ENCODE measurements at regions not wholly inside any gene's neighbourhood (a gene's known extent, or its start where the extent isn't known, plus 50 kb on each side); places are given as distances from the start of the nearest gene placed in this dataset.

DNA sequence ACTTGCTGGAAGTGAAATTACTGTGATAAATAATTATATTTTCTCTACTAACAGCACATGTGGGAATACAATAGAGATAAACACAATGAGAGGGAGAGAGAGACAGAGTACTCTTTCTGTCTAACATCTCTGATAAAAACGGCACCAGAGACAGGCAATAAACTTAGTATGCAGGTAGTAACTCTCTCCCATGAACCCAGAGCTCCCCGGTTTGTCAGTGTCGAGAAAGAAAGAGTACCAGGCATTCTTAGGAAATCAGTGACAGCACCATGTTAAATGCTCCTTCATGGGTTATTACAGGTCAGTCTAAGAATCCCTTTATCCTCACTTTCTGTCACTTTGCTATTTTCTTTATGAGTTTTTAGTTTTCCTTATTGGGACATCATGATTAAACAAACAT, 110.7 kb upstream of the EPHA3 start:
- ChIA-PET CTCF (no interaction called here), POLR2A (ENCODE audit: unreplicated experiment) (no interaction called here)
- no peak overlapping the region for H2BK20ac ChIP-seq (ENCODE audit: low read depth, low read length)
- H2BK5ac ChIP-seq (ENCODE audit: low read depth, low read length, poor library complexity, severe bottlenecking), result no peak overlapping the region
- no peak overlapping the region for H3K4me2 ChIP-seq (ENCODE audit: low read depth, low read length)
- H2BK15ac ChIP-seq (ENCODE audit: low read depth, low read length), result no peak overlapping the region
- dilution Hi-C loops (cut with HindIII; ENCODE audit: low sequenced_read_pairs, unreplicated experiment) (no loop called here), intact Hi-C loops (cut with micrococcal nuclease) (no loop called here), in situ Hi-C loops (cut with MboI; ENCODE audit: low sequenced_read_pairs) (no loop called here)
- no CpG with 5 or more reads among the region's 3 CpGs for WGBS, 2 experiments (ENCODE audit: extremely low coverage in 2 of 2, insufficient read length in 1 of 2)
- no peak for ATAC-seq (ENCODE audit: low read depth)
- no peaks in the 10 kb centered on the region for H3K9me3 ChIP-seq (ENCODE audit: control insufficient read depth, insufficient read depth, low read length)
- H2AK9ac ChIP-seq (replicated peaks; ENCODE audit: low read depth, low read length, poor library complexity), result no peak overlapping the region
- H4K20me1 ChIP-seq (ENCODE audit: insufficient read depth, low read length), result no peaks in the 10 kb centered on the region
- no peak overlapping the region for H3K56ac ChIP-seq (ENCODE audit: extremely low read depth, insufficient read depth, low read length)
- no peak overlapping the region for H4K91ac ChIP-seq (ENCODE audit: insufficient read depth, low read depth, low read length)
- no TSS peak for BruUV-seq (replicated peaks)
- TF ChIP-seq MXI1 (IDR thresholded peaks at IDR 0.05; ENCODE audit: borderline replicate concordance, low read depth, low read length), result no peak
- TF ChIP-seq CEBPB (IDR thresholded peaks at IDR 0.05; ENCODE audit: low read depth, low read length), result no peak
- no peak for TF ChIP-seq RCOR1 (IDR thresholded peaks at IDR 0.05; ENCODE audit: insufficient replicate concordance, low read length)
- TF ChIP-seq, protein P1, sequence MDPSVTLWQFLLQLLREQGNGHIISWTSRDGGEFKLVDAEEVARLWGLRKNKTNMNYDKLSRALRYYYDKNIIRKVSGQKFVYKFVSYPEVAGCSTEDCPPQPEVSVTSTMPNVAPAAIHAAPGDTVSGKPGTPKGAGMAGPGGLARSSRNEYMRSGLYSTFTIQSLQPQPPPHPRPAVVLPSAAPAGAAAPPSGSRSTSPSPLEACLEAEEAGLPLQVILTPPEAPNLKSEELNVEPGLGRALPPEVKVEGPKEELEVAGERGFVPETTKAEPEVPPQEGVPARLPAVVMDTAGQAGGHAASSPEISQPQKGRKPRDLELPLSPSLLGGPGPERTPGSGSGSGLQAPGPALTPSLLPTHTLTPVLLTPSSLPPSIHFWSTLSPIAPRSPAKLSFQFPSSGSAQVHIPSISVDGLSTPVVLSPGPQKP (IDR thresholded peaks at IDR 0.05; ENCODE audit: borderline replicate concordance, low read depth, low read length), result no peak
- TF ChIP-seq, protein P2, sequence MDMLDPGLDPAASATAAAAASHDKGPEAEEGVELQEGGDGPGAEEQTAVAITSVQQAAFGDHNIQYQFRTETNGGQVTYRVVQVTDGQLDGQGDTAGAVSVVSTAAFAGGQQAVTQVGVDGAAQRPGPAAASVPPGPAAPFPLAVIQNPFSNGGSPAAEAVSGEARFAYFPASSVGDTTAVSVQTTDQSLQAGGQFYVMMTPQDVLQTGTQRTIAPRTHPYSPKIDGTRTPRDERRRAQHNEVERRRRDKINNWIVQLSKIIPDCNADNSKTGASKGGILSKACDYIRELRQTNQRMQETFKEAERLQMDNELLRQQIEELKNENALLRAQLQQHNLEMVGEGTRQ (IDR thresholded peaks at IDR 0.05; ENCODE audit: low read depth, low read length), result no peak
- no peak for TF ChIP-seq MAFK (IDR thresholded peaks at IDR 0.05; ENCODE audit: low read depth, low read length)
- TF ChIP-seq NFE2L2 (IDR thresholded peaks at IDR 0.05; ENCODE audit: low read depth, low read length), result no peak
- no peak for TF ChIP-seq MAZ (IDR thresholded peaks at IDR 0.05; ENCODE audit: borderline replicate concordance, low read depth, low read length)
- TF ChIP-seq, protein P3, sequence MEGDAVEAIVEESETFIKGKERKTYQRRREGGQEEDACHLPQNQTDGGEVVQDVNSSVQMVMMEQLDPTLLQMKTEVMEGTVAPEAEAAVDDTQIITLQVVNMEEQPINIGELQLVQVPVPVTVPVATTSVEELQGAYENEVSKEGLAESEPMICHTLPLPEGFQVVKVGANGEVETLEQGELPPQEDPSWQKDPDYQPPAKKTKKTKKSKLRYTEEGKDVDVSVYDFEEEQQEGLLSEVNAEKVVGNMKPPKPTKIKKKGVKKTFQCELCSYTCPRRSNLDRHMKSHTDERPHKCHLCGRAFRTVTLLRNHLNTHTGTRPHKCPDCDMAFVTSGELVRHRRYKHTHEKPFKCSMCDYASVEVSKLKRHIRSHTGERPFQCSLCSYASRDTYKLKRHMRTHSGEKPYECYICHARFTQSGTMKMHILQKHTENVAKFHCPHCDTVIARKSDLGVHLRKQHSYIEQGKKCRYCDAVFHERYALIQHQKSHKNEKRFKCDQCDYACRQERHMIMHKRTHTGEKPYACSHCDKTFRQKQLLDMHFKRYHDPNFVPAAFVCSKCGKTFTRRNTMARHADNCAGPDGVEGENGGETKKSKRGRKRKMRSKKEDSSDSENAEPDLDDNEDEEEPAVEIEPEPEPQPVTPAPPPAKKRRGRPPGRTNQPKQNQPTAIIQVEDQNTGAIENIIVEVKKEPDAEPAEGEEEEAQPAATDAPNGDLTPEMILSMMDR (conservative IDR thresholded peaks at IDR 0.05; ENCODE audit: low read depth, low read length), result no peak
- H3K79me1 ChIP-seq (ENCODE audit: low read depth in 1 of 2, low read length in 2 of 2), result no peaks in the 10 kb centered on the region
- H2BK120ac ChIP-seq (ENCODE audit: low read depth, low read length), result no peak overlapping the region
- H3K23ac ChIP-seq (ENCODE audit: low read depth, low read length), result no peak overlapping the region
- no peak overlapping the region for H3K14ac ChIP-seq (replicated peaks; ENCODE audit: low read depth, low read length)
- H4K8ac ChIP-seq (ENCODE audit: low read depth in 2 of 2, low read length in 2 of 2), result no peak overlapping the region
- H3K27me3 ChIP-seq (ENCODE audit: control insufficient read depth, insufficient read depth, low read length), result no peaks in the 10 kb centered on the region
- H3K9me1 ChIP-seq (ENCODE audit: insufficient read depth, low read length), result no peaks in the 10 kb centered on the region
- no peak overlapping the region for H2AK5ac ChIP-seq (ENCODE audit: low read depth, low read length)
- no peak overlapping the region for H3K27ac ChIP-seq (ENCODE audit: insufficient read depth, low read length)
- H3K4me1 ChIP-seq (ENCODE audit: control insufficient read depth, insufficient read depth, low read length), result no peaks in the 10 kb centered on the region
- H3K9ac ChIP-seq (ENCODE audit: low read depth, low read length), result no peak overlapping the region
- H4K5ac ChIP-seq (ENCODE audit: low read depth, low read length), result no peak overlapping the region
- DNase-seq, result no peak
- no peaks in the 10 kb centered on the region for H3K36me3 ChIP-seq (ENCODE audit: control insufficient read depth, insufficient read depth, low read length)
- no peak overlapping the region for H3K18ac ChIP-seq (ENCODE audit: low read depth, low read length)
- H3K4ac ChIP-seq (ENCODE audit: low read depth, low read length), result no peak overlapping the region
- no peak overlapping the region for H3K4me3 ChIP-seq (ENCODE audit: insufficient read depth, low read depth, low read length)
- no peak overlapping the region for H2AFZ ChIP-seq (replicated peaks; ENCODE audit: low read length, poor library complexity)

Data from IMR-90 (cell line).